ENCODE measurements at regions not wholly inside any gene's neighbourhood (a gene's known extent, or its start where the extent isn't known, plus 50 kb on each side); places are given as distances from the start of the nearest gene placed in this dataset.

DNA sequence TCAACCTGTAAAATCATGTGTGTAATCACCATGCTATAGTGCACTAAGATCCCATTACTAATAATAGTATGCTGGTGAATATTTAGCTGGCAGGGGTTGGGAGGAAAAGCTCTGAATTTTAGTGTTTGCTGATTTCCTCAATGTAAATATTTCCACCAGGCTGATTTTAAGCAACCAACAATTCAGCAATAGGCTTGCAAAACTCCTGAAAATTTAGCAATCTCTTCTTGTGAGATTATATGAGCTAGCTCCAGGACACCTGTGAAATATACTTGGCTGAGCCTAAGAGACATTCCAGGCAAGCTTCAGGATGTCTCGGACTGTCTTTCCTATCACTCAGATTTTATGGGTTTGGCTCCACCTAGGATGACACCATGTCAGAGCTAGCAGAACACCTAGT is 106.9 kb upstream of the ANO4 start:
- no peaks in the 10 kb centered on the region for H3K4me1 ChIP-seq (ENCODE audit: control insufficient read depth, extremely low read depth, insufficient read depth, low read length)
- H3K27me3 ChIP-seq (ENCODE audit: control insufficient read depth in 2 of 2, insufficient read depth in 2 of 2, low read length in 2 of 2): no peaks in the 10 kb centered on the region
- no peaks in the 10 kb centered on the region for H3K9me1 ChIP-seq (replicated peaks; ENCODE audit: control insufficient read depth, extremely low read depth, insufficient read depth, low read length)
- H3K9me3 ChIP-seq (replicated peaks; ENCODE audit: control insufficient read depth, insufficient read depth, low read length): no peaks in the 10 kb centered on the region
- no peaks in the 10 kb centered on the region for H4K20me1 ChIP-seq (replicated peaks; ENCODE audit: control insufficient read depth, extremely low read depth, insufficient read depth, low read length)
- no TSS peak for BruUV-seq (replicated peaks)
- H3K9ac ChIP-seq (replicated peaks; ENCODE audit: extremely low read depth, insufficient read depth, low read length): no peak overlapping the region
- DNase-seq (ENCODE audit: low read depth, low spot score) (no peak), FAIRE-seq (no peak)
- H3K4me2 ChIP-seq (ENCODE audit: insufficient read depth, low read length): no peak overlapping the region
- H3K79me2 ChIP-seq (ENCODE audit: control insufficient read depth, insufficient read depth, low read length): no peaks in the 10 kb centered on the region
- no peaks in the 10 kb centered on the region for H3K36me3 ChIP-seq (ENCODE audit: control insufficient read depth in 2 of 2, extremely low read depth in 1 of 2, insufficient read depth in 2 of 2, low read length in 2 of 2)
- no peak overlapping the region for H3K4me3 ChIP-seq (replicated peaks in 1 of 3; ENCODE audit: insufficient read depth in 1 of 3, low read depth in 1 of 3, low read length in 3 of 3)
- H3K27ac ChIP-seq (ENCODE audit: insufficient read depth, low read depth, low read length): no peak overlapping the region
- H2AFZ ChIP-seq (ENCODE audit: low read depth, low read length): no peak overlapping the region
- ChIA-PET CTCF (interaction anchor here (1.0 to 1.1 kb wide), 2 partner anchors 12 to 132 kb away, joined by 3 to 4 read pairs; no protein-coding TSS in a partner anchor), POLR2A (no interaction called here)
- dilution Hi-C loops (cut with MboI; ENCODE audit: extremely low pct_ligation_motif_present, low sequenced_read_pairs): no loop called here
- intact Hi-C loops (cut with micrococcal nuclease): no loop called here
- TF ChIP-seq, protein P1, sequence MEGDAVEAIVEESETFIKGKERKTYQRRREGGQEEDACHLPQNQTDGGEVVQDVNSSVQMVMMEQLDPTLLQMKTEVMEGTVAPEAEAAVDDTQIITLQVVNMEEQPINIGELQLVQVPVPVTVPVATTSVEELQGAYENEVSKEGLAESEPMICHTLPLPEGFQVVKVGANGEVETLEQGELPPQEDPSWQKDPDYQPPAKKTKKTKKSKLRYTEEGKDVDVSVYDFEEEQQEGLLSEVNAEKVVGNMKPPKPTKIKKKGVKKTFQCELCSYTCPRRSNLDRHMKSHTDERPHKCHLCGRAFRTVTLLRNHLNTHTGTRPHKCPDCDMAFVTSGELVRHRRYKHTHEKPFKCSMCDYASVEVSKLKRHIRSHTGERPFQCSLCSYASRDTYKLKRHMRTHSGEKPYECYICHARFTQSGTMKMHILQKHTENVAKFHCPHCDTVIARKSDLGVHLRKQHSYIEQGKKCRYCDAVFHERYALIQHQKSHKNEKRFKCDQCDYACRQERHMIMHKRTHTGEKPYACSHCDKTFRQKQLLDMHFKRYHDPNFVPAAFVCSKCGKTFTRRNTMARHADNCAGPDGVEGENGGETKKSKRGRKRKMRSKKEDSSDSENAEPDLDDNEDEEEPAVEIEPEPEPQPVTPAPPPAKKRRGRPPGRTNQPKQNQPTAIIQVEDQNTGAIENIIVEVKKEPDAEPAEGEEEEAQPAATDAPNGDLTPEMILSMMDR (IDR thresholded peaks at IDR 0.05; ENCODE audit: extremely low read depth in 1 of 2, insufficient read depth in 1 of 2, low read depth in 1 of 2, low read length in 2 of 2): no peak
- no peak for TF ChIP-seq POLR2AphosphoS5 (IDR thresholded peaks at IDR 0.05; ENCODE audit: insufficient read depth, low read depth, low read length)
- TF ChIP-seq MYC (IDR thresholded peaks at IDR 0.05; ENCODE audit: low read depth, low read length): no peak
- TF ChIP-seq POLR2A (IDR thresholded peaks at IDR 0.05; ENCODE audit: low read depth, low read length): no peak
- no peak for TF ChIP-seq JUN (IDR thresholded peaks at IDR 0.05; ENCODE audit: borderline replicate concordance, insufficient read depth, insufficient read length, low read depth)
- no peak for TF ChIP-seq EZH2 (IDR thresholded peaks at IDR 0.05; ENCODE audit: borderline replicate concordance, low read depth, low read length, severe bottlenecking)
- TF ChIP-seq, protein P2, sequence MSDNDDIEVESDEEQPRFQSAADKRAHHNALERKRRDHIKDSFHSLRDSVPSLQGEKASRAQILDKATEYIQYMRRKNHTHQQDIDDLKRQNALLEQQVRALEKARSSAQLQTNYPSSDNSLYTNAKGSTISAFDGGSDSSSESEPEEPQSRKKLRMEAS (IDR thresholded peaks at IDR 0.05; ENCODE audit: insufficient read depth, insufficient read length): no peak
- TF ChIP-seq FOS (IDR thresholded peaks at IDR 0.05; ENCODE audit: borderline replicate concordance, insufficient read depth, low read length): no peak
- no peak for TF ChIP-seq GATA2 (IDR thresholded peaks at IDR 0.05; ENCODE audit: insufficient read depth, insufficient read length, low read depth, low read length)

Data from endothelial cell of umbilical vein (primary cell).